ENCODE measurements at regions not wholly inside any gene's neighbourhood (a gene's known extent, or its start where the extent isn't known, plus 50 kb on each side); places are given as distances from the start of the nearest gene placed in this dataset.

- Histone ChIP-seq H3K9me2 (ENCODE audit: insufficient read depth) (no peaks in the 10 kb centered on the region), H4K20me1 (ENCODE audit: insufficient read depth) (no peaks in the 10 kb centered on the region), H3K27ac (no peak overlapping the region), H3K4me3 (no peak overlapping the region), H3K4me2 (ENCODE audit: unreplicated experiment) (no peak overlapping the region), H3K9ac (no peak overlapping the region), H2AFZ (no peak overlapping the region), H3K36me3 (ENCODE audit: low read depth) (no peaks in the 10 kb centered on the region), H3K9me3 (ENCODE audit: low read depth) (no peaks in the 10 kb centered on the region), H3K27me3 (replicated peaks; ENCODE audit: insufficient read depth) (no peaks in the 10 kb centered on the region), H3K4me1 (ENCODE audit: insufficient read depth) (no peaks in the 10 kb centered on the region), H3F3A (ENCODE audit: insufficient read depth) (no peaks in the 10 kb centered on the region), H3K79me2 (ENCODE audit: insufficient read depth) (no peaks in the 10 kb centered on the region)
- DNase-seq: no peak
- WGBS, 2 experiments (ENCODE audit: low coverage in 1 of 2, low lambda C conversion rate in 2 of 2, missing lambda C conversion rate in 2 of 2): 0 to 4% methylated on average over 2 of the region's 2 CpGs
- TF ChIP-seq EZH2phosphoT487 (IDR thresholded peaks at IDR 0.05; ENCODE audit: insufficient read depth, low read depth) (no peak), EZH2 (IDR thresholded peaks at IDR 0.05; ENCODE audit: insufficient read depth, poor library complexity, severe bottlenecking) (no peak)
- in situ Hi-C loops (cut with MboI): no loop called here
Measured at GRCh38 chr3:166785876-166786275, 594.2 kb downstream of the ZBBX start.

GRCh38 chr3:166783206-166783605 lies 596.9 kb downstream of the ZBBX start:
- no peaks in the 10 kb centered on the region for H3K36me3 ChIP-seq (ENCODE audit: low read depth)
- no peaks in the 10 kb centered on the region for H4K20me1 ChIP-seq (ENCODE audit: insufficient read depth)
- in situ Hi-C loops (cut with MboI): no loop called here
- H3K9me2 ChIP-seq (ENCODE audit: insufficient read depth): no peaks in the 10 kb centered on the region
- H3K27me3 ChIP-seq (replicated peaks; ENCODE audit: insufficient read depth): no peaks in the 10 kb centered on the region
- WGBS, 2 experiments (ENCODE audit: low coverage in 1 of 2, low lambda C conversion rate in 2 of 2, missing lambda C conversion rate in 2 of 2): 6 to 9% methylated on average over 2 of the region's 2 CpGs
- no peaks in the 10 kb centered on the region for H3K79me2 ChIP-seq (ENCODE audit: insufficient read depth)
- H3K4me3 ChIP-seq: no peak overlapping the region
- H3K4me1 ChIP-seq (ENCODE audit: insufficient read depth): no peaks in the 10 kb centered on the region
- no peak for TF ChIP-seq EZH2phosphoT487 (IDR thresholded peaks at IDR 0.05; ENCODE audit: insufficient read depth, low read depth)
- no peak for TF ChIP-seq EZH2 (IDR thresholded peaks at IDR 0.05; ENCODE audit: insufficient read depth, poor library complexity, severe bottlenecking)
- no peaks in the 10 kb centered on the region for H3F3A ChIP-seq (ENCODE audit: insufficient read depth)
- no peak overlapping the region for H2AFZ ChIP-seq
- no peak overlapping the region for H3K27ac ChIP-seq
- no peak overlapping the region for H3K9ac ChIP-seq
- H3K9me3 ChIP-seq (ENCODE audit: low read depth): no peaks in the 10 kb centered on the region
- H3K4me2 ChIP-seq (ENCODE audit: unreplicated experiment): no peak overlapping the region
- DNase-seq: no peak

DNA sequence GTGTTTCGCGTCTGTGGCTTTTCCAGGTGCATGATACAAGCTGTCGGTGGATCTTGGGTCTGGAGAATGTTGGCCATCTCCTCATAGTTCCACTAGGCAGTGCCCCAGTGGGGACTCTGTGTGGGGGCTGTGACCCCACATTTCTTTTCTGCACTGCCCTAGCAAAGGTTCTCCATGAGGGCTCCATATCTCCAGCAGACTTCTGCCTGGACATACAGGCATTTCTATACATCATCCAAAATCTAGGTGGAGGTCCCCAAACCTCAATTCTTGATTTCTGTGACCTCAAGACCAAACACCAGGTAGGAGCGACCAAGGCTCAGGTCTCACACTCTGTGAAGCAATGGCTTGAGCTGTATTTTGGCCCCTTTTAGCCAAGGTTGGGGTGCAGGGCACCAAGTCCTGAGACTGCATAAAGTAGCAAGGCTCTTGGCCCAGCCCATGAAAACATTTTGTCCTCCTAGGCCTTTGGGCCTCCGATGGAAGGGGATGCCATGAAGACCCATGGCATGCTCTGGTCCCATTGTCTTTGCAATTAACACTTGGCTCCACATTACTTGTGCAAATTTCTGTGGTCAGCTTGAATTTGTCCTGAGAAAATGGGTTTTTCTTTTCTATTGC lies 615.3 kb downstream of the ZBBX start:
- no peaks in the 10 kb centered on the region for H4K20me1 ChIP-seq (ENCODE audit: insufficient read depth)
- H2AFZ ChIP-seq: no peak overlapping the region
- no peaks in the 10 kb centered on the region for H3K9me2 ChIP-seq (ENCODE audit: insufficient read depth)
- no peaks in the 10 kb centered on the region for H3K36me3 ChIP-seq (ENCODE audit: low read depth)
- no peaks in the 10 kb centered on the region for H3K27me3 ChIP-seq (replicated peaks; ENCODE audit: insufficient read depth)
- H3K79me2 ChIP-seq (ENCODE audit: insufficient read depth): no peaks in the 10 kb centered on the region
- H3K9me3 ChIP-seq (ENCODE audit: low read depth): peaks cover 3% of the 10 kb centered on the region
- H3F3A ChIP-seq (ENCODE audit: insufficient read depth): no peaks in the 10 kb centered on the region
- no peak overlapping the region for H3K9ac ChIP-seq
- 33% methylated on average over 5 of the region's 5 CpGs for WGBS, 2 experiments (ENCODE audit: low coverage in 1 of 2, low lambda C conversion rate in 2 of 2, missing lambda C conversion rate in 2 of 2)
- TF ChIP-seq EZH2 (IDR thresholded peaks at IDR 0.05; ENCODE audit: insufficient read depth, poor library complexity, severe bottlenecking) (no peak), EZH2phosphoT487 (IDR thresholded peaks at IDR 0.05; ENCODE audit: insufficient read depth, low read depth) (no peak)
- H3K4me1 ChIP-seq (ENCODE audit: insufficient read depth): no peaks in the 10 kb centered on the region
- no peak overlapping the region for H3K4me2 ChIP-seq (ENCODE audit: unreplicated experiment)
- H3K4me3 ChIP-seq: no peak overlapping the region
- in situ Hi-C loops (cut with MboI): no loop called here
- no peak for DNase-seq
- H3K27ac ChIP-seq: no peak overlapping the region

- Histone ChIP-seq H3K4me3 (no peak overlapping the region), H3K4me1 (ENCODE audit: insufficient read depth) (no peaks in the 10 kb centered on the region), H3K9ac (no peak overlapping the region), H3K27ac (no peak overlapping the region), H3K36me3 (ENCODE audit: low read depth) (no peaks in the 10 kb centered on the region), H3K79me2 (ENCODE audit: insufficient read depth) (no peaks in the 10 kb centered on the region), H2AFZ (no peak overlapping the region), H3K4me2 (ENCODE audit: unreplicated experiment) (no peak overlapping the region), H4K20me1 (ENCODE audit: insufficient read depth) (no peaks in the 10 kb centered on the region), H3F3A (ENCODE audit: insufficient read depth) (no peaks in the 10 kb centered on the region), H3K9me3 (ENCODE audit: low read depth) (peaks cover 3% of the 10 kb centered on the region), H3K27me3 (replicated peaks; ENCODE audit: insufficient read depth) (no peaks in the 10 kb centered on the region), H3K9me2 (ENCODE audit: insufficient read depth) (no peaks in the 10 kb centered on the region)
- no peak for DNase-seq
- in situ Hi-C loops (cut with MboI): no loop called here
- TF ChIP-seq EZH2phosphoT487 (IDR thresholded peaks at IDR 0.05; ENCODE audit: insufficient read depth, low read depth) (no peak), EZH2 (IDR thresholded peaks at IDR 0.05; ENCODE audit: insufficient read depth, poor library complexity, severe bottlenecking) (no peak)
- 25 to 36% methylated on average over 9 of the region's 9 CpGs for WGBS, 2 experiments (ENCODE audit: low coverage in 1 of 2, low lambda C conversion rate in 2 of 2, missing lambda C conversion rate in 2 of 2)
Measured at GRCh38 chr3:166759736-166760513, 620.2 kb downstream of the ZBBX start.
